GM21360 (cell line): ENCODE measurements at regions not wholly inside any gene's neighbourhood (a gene's known extent, or its start where the extent isn't known, plus 50 kb on each side); places are given as distances from the start of the nearest gene placed in this dataset.
A peak's percentile ranks its signal among the peaks of the same experiment; 100 is the strongest.
"Not testable (repeated sequence)": the region's sequence is repeated elsewhere in the genome, so short reads cannot be mapped to it uniquely, and the experiment has no call there.

ENCODE experiments used
- ATAC-seq: cut with Tn5 transposase; IDR thresholded peaks from one replicate; pipeline ENCODE4 v1.9.1; 2021; ENCODE audit warnings: mild to moderate bottlenecking, moderate library complexity; ENCODE audit not compliant: unreplicated experiment

- ATAC-seq, result no peak
Observed at GRCh38 chr6:68167604-68168003, 467.5 kb upstream of the ADGRB3 start.

- ATAC-seq, result not testable (repeated sequence)
Observed at GRCh38 chr6:68160812-68161211, 474.3 kb upstream of the ADGRB3 start.

GRCh38 chr6:68160348-68160747 is 474.7 kb upstream of the ADGRB3 start:
- ATAC-seq, result no peak

- no peak for ATAC-seq
Observed at GRCh38 chr6:68159433-68159832, 475.6 kb upstream of the ADGRB3 start.

- peak; percentile 93 for ATAC-seq
Observed at GRCh38 chr6:68158256-68158655, 476.8 kb upstream of the ADGRB3 start.

- ATAC-seq, result no peak
Observed at GRCh38 chr6:68144667-68145066, 490.4 kb upstream of the ADGRB3 start.

- ATAC-seq, result no peak
Observed at GRCh38 chr6:68141190-68141589, 493.9 kb upstream of the ADGRB3 start.

- ATAC-seq, result no peak
Observed at GRCh38 chr6:68139130-68139529, 496.0 kb upstream of the ADGRB3 start.

- ATAC-seq, result no peak
Observed at GRCh38 chr6:68134796-68135195, 500.3 kb upstream of the ADGRB3 start.

- ATAC-seq, result no peak
Observed at GRCh38 chr6:68128211-68128610, 506.9 kb upstream of the ADGRB3 start.

- no peak for ATAC-seq
Observed at GRCh38 chr6:68127074-68127473, 508.0 kb upstream of the ADGRB3 start.

GRCh38 chr6:68126089-68126749 is 508.9 kb upstream of the ADGRB3 start:
- peak; percentile 99 for ATAC-seq

- not testable (repeated sequence) for ATAC-seq
Observed at GRCh38 chr6:68122975-68123374, 512.1 kb upstream of the ADGRB3 start.

- ATAC-seq, result no peak
Observed at GRCh38 chr6:68122032-68122431, 513.0 kb upstream of the ADGRB3 start.

- not testable (repeated sequence) for ATAC-seq
Observed at GRCh38 chr6:68120954-68121353, 514.1 kb upstream of the ADGRB3 start.

- ATAC-seq, result peak; percentile 53
Observed at GRCh38 chr6:68114463-68115047, 520.5 kb upstream of the ADGRB3 start.

GRCh38 chr6:68108233-68108835 is 526.7 kb upstream of the ADGRB3 start:
- ATAC-seq, result peak; percentile 84

- peak; percentile 96 for ATAC-seq
Observed at GRCh38 chr6:68094070-68094469, 541.0 kb upstream of the ADGRB3 start.

GRCh38 chr6:68087399-68088133 is 547.5 kb upstream of the ADGRB3 start:
- ATAC-seq, result peak; percentile 86

- peak; percentile 37 for ATAC-seq
Observed at GRCh38 chr6:68086199-68086598, 548.9 kb upstream of the ADGRB3 start.

GRCh38 chr6:68085599-68085998 is 549.5 kb upstream of the ADGRB3 start:
- ATAC-seq, result not testable (repeated sequence)

- no peak for ATAC-seq
Observed at GRCh38 chr6:68082086-68082485, 553.0 kb upstream of the ADGRB3 start.
